A172 (cell line): ENCODE measurements at regions not wholly inside any gene's neighbourhood (a gene's known extent, or its start where the extent isn't known, plus 50 kb on each side); places are given as distances from the start of the nearest gene placed in this dataset.
"Not testable (repeated sequence)": the region's sequence is repeated elsewhere in the genome, so short reads cannot be mapped to it uniquely, and the experiment has no call there.

Source experiments
- DNase-seq: peaks from one replicate; pipeline ENCODE4 v3.0.0-alpha.2; 2015; ENCODE audit warnings: low spot score

DNA sequence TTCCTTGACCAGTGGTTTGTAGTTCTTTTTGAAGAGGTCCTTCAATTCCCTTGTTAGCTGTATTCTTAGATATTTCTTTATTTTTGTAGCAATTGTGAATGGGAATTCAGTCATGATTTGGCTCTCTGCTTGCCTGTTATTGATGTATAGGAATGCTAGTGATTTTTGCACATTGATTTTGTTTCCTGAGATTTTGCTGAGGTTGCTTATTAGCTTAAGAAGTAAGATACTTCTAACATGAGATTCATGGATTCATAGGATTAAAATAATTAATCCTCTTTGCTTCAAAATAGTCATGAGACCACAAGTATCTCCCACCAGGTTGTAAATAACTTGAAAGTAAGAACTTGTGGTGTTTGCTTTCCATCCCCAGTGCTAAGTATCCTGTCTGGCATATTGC lies 308.9 kb downstream of the DTHD1 start:
- no peak for DNase-seq

DNA sequence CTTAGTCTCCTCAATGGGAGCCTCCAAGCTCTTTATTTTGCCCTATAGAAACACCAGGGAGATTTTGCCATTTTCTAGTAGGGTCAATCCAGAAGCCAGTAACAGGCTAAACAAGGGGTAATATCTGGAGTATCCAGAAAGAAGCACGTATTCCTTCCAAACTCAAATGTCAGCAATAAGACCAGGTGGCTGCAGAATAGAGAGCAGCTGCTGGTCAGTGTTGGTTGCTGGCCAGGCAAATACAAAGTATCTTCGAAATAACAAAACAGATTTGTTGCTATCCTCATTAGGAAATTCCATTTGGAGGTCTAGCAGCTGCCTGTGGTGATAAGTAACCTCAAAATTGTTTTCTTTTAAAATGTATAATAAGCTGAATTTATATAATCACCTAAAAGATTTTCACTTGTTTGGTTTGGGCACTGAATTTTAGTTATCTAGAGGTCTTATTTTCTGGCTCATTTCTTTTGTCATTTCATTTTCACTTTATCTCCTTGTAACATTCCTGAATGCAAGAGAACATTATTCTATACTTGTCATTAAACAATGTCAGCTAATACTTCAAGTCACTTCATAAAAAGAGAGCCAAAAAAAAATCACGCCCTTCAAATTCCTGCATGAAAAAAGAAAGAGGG lies 320.6 kb downstream of the DTHD1 start:
- peak; percentile 7 for DNase-seq

DNA sequence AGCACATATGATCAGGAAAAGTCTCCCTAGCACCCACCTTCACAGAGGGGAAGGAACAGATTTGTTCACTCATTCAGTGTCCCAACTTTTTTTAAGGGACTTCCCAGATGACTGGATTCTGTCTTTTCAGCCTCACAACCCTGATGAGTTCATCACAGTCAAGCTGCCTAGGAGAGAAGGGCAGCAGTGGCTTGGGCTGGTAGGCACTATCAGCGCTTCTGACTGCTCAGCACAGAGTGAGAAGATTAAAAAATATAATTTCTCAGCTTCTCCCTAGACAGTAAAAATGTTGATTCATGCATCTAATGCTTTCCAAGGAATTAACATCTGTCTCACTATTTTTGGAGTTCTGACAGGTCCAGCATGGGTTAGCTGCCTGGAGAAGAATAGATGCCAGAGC lies 328.2 kb downstream of the DTHD1 start:
- DNase-seq: no peak

DNA sequence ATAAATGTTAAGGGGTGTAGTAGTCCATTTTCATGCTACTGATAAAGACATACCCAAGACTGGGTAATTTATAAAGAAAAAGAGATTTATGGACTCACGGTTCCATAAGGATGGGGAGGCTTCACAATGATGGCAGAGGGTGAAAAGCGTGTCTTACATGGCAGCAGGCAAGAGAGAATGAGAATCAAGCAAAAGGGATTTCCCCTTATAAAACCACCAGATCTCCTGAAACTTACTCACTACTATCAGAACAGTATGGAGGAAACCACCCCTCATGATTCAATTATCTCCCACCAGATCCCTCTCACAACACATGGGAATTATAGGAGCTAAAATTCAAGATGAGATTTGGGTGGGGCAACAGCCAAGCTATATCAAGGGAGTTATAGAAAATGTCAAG lies 329.2 kb downstream of the DTHD1 start:
- no peak for DNase-seq

DNA sequence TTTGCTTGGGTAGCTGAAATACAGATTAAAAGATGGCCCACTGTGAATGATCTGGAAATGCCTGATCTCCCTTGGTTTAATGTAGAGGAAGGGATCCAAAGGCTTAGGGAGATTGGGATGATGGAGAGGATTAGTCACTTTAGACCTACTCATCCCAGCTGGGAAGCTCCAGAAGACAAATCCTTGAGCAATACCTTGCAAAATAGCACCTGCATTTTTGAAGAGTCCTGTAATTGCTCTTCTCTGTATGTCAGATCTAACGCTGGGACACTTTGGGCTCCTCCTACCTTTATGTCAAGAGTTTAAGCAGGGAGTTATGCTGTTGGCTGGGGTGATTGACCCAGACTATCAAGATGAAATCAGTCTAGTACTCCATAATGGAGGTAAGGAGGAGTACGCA lies 331.7 kb downstream of the DTHD1 start:
- not testable (repeated sequence) for DNase-seq

DNA sequence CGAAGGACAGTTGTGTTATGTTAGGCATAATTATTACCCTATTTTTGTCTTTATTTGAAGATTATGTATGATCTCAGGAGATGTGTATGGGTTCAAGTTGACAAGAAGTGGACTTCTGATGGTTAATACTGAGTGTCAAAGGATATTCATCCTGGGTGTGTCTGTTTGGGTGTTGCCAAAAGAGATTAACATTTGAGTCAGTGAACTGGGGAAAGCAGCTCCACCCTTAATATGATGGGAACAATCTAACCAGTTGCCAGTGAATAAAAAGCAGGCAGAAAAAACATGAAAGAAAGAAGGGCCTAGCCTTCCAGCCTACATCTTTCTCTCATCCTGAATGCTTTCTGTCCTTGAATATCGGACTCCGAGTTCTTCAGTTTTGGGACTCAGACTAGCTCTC lies 332.6 kb downstream of the DTHD1 start:
- no peak for DNase-seq

DNA sequence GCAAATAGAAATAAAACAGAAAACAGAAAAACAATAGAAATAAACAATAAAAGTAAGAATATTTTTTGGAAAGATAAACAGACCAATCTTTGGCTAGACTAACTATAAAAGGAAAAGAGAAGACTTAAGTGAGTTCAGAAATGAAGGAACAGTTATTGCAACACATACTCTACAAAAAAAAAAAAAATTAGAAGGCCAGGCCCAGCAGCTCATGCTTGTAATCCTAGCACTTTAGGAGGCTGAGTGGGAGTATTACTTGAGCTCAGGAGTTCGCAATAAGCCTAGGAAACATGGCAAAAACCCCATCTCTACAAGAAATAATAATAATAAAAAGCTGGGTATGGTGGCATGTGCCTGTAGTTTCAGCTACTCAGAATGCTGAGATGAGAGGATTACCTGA lies 336.7 kb downstream of the DTHD1 start:
- DNase-seq: no peak

DNA sequence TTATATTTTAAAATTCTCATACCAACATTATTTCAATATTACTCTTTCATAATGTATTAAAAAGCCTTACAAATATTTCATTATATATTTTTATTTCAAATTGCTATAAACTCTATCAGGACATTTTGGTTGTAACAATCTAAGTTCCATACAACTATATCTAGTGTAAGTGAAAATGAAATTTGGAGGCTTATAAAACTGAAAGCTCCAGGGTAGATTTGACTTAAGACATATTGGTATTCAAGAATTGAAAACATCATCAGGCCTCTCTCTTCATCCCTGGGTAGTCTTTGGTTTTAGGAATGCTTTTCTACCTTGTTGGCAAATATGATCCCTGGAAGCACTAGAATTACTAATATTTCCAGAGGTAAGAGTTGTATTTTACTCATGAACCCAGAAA lies 342.6 kb downstream of the DTHD1 start:
- no peak for DNase-seq

DNA sequence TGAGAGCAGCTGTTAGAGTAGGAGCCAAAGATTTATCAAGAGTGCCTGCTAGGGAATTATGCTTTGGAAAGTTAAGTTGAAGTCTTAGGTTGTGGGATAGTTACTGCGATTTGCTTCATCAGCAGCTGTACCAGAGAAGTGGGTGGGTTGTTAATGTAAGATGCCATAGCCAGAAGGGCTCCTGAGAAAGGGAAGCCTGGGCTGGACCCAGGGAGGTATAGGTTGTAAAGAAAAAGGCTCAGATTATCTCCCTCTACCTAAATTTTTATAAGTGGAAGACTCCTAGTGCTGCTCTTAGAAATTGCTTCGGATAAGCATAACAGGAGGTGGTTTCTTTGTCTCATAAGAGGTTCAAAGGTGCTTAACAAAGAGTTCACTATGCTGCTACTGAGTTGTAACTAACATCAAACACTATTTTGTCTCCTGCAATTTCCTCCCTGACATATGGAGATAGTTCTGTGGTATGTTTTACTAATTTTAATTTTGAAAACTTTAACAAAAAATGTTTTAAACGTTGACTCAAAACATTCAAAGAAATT lies 356.9 kb downstream of the DTHD1 start:
- DNase-seq: no peak

DNA sequence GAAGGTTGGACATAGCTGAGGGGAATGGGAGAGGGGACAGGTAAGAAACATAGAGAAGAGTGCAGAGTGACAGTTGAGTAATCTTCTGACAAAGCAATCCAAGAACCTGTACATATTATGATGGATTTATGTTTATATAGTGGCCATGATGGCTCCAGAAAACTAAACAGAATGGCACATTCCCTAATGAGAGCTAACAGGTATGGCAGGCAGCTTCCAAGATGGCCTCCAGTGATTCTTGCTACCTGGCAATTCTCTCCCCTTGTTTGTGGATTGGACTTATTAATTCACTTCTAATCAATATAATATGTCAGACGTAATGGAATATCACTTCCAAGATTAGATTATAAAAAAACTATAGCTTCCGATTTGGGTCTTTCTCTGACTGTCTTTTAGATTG lies 359.5 kb downstream of the DTHD1 start:
- no peak for DNase-seq

DNA sequence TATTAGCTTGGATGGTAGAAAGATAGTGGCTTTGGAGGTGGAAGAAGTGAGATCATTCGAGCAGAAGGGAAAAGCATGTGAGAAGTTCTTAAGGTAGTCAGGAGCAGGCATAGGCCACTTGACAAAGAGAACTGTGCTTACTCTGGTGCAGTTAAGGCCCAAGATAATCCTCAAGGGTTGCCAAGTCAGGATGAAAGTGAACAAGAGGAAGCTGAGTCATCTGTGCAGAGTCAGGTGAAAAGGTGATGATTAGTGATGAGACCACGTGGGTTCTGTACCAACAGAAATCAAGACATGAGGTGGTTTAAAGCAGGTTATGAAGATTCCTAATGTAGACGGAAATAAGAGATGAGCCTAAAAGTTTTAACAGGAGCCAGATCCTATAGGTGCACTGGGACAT lies 369.8 kb downstream of the DTHD1 start:
- peak; percentile 31 for DNase-seq

DNA sequence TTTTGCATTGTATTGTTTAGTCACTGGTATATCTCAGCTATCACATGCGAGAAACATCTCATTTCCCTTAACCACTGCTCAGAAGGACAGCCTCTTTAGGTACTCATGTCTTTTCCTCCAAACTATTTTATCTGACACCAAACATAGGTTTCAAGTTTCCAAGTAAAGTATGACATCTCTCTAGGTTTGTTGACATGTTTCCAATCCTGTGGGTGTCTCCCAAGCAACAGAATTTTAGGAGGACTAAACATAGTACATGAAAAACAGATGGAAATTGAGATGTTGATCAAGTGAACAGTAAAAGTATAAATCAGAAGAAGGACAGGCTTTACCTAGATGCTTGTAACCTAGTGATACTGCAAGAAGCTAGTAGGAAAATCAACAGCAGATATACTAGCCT lies 371.4 kb downstream of the DTHD1 start:
- no peak for DNase-seq

DNA sequence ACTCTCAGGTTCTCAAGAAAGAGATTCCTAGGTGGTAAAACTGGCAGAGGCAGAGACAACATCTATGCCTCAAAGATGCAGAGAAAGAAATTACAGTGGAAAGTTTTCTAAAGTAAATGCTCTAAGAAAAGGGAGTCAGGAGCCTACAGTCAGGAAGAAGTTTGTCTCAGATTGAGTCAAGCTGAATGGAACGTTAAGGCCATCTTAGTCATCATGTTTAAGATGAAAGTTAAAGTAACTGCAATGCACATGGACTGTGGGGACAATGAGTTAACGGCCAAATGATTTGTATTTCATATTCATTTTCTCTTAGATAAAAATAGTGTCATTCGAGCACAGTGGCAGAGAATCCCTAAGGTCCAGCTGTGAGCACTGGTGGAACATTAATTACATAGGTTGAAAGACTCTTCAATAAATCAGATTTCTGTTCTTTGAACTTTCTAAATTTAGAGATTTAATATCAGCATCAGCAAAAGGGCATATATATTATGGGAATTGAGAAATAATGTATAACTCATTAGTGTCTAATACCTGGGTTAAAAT lies 384.6 kb downstream of the DTHD1 start:
- DNase-seq: no peak

DNA sequence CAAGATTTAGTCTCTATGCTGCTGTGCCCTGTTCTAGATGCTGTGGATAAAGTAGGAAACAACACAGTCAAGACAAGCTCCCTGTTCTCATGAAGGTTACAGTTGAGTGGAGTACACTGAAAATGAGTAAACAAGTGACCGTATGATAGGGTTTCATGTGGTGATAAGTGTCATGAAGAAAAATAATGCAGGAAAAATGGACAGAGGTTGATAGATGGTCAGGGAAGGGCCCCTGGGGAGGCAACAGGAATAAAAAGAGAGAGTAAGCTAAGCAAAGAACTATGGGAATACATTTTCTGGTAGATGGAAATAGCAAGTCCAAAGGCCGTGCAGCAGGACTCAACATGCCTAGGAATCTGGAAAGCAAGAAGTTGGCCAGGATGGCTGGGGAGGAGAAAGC lies 394.0 kb downstream of the DTHD1 start:
- no peak for DNase-seq

DNA sequence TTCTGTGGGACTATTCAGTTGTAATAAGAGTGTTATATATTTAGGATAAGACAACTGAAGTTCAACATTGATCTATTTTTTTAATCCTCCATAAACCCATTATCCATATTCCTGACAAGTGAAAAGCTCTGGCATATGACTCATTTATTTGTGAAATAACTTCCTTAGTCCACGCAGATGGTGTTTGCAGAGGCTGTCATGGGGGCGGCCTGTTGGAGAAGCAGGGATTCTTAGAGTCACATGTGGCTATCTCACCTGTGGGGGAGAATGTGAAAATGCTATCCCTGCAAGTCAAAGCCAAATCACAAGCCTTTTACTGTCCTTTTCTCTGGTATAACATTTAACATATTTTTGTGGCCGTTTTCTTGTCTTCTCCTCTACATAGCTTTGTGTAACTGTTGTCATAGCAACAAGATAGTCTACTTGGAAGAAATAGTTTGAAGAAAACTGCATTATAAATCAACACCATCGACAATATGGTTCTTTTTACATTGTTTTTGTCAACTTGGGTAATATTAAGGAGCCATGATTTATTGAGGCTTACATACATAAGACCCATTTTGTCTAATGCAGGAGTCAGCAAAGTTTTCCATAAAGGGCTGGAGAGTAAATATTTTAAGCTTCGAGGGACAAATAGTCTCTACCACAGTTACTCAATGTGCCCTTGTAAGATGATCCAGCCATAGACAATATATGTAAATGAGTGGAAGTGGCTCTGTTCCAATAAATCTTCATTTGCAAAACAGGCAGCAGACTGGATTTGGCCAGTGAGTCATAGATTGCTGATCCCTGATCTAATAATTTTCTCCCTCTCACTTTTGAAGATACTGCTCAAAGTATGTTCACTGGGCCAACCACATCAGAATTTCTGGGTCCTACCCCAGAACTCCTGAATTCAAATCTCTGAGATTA lies 395.0 kb downstream of the DTHD1 start:
- DNase-seq: peak; percentile 40

DNA sequence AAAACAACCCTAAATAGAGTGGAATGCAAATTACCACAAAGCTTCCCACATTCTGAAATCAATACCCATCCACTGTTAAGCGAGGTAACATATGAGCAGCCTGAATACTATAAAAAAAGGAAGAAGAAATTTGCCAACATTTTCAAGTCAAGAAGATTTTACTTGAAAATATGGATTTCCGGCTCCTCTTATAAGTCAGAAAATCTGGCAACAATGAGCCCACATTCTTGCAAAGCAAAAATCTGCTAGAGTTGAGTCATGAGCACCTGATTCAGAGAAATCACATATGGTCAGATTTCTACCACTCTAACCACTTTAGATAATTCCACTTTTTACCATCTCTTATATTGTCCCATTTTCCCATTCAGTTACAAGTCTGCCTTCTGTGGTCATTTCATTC lies 395.7 kb downstream of the DTHD1 start:
- DNase-seq: peak; percentile 33

DNA sequence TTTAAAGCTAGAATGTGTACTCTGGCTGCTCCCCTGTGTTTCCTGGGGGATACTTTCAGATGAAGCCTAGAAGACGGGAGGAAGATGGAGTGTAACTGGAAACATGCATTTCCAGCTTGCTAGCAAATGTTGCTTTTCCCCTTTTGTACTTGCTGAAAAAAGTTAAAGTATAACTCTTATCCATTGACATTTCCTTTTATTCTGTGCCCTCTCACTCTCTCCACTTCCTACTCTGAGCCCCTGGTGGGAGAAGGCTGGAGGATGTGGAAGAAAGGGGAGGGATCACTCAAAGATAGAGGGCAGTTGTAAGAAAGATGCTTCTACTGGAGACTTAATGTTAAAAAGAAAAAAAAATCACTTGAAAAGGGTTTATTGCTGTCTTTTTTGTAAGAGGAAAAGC lies 396.5 kb downstream of the DTHD1 start:
- DNase-seq: no peak

DNA sequence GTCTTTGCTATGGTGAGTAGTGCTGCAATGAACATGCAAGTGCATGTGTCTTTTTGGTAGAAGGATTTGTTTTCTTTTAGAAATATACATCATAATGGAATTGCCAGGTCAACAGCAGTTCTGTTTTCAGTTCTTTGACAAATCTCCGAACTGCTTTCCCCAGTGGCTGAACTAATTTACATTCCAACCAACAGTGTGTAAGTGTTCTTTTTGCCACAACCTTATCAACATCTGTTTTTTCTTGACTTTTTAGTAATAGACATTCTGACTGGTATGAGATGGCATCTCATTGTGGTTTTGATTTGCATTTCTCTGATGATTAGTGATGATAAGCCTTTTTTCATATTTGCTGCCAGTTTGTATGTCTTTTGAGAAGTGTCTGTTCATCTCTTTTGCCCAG lies 406.3 kb downstream of the DTHD1 start:
- DNase-seq: peak; percentile 22

DNA sequence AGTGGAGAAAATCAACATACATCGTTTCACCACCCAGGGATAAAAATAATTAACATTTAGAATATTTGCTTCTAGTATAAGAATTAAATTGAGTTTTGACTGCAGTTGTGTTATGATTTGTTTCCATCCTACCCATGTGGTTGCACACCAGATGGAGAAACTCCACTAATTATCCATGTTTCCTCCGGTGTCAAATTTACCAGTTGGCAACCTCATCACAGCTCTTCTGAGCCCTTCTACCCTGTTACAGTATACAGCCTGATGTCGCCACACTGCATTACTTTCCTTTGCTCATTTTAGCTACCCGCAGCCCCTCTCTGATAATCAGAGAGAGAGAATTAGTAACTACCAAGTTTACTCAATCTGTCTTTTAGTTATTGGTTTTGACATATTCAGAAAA lies 411.2 kb downstream of the DTHD1 start:
- no peak for DNase-seq

DNA sequence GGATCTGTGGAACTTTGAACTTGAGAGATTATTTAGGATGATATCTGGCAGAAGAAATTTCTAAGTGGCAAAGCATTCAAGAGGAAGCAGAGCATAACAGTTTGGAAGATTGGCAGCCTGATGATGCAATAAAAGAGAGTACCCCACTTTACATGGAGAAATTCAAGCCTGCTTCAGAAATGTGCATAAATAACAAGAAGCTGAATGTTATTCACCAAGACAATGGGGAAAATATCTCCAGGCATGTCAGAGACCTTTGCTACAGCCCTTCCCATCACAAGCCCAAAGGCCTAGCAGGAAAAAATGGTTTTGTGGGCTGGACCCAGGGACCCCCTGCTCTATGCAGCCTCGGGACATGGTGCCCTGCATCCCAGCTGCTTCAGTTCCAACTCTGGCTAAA lies 420.8 kb downstream of the DTHD1 start:
- DNase-seq: no peak

DNA sequence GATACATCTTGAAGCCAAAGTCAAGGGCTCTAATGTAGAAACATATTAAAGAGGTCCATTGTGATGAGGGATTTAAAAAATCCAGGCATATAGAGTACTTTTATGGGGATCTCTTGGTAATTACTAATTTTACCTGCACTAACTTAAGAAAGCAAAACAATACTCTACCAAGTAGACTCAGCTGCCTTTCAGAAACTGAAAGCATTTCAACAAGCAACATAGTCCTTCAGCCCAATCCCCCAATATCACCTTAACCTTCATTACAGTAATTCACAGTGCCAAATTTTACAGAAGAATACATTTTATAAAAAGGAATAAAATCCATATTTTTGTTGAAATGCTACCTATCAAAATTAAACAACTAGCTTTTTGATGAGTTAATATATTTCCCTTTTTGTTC lies 422.9 kb downstream of the DTHD1 start:
- DNase-seq: no peak

DNA sequence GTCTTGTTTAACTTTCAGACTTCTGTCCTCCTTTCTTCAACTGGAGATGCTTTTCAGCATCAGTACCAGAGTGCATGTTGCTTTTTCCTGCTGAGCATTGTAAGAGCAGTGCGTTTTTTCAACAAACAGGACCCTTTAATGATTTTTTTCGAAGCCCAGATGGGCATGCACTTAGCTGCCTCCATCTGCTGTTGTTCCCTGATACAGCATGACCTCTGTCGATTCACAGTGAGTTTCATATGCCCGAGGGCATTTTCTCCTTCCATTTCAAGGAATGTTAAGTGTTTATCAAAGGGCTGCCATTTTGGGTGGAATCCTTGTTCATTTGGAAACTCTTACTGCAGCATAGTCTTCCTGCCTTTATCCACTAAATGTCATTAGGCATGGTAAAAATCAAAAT lies 428.6 kb downstream of the DTHD1 start:
- DNase-seq: no peak

DNA sequence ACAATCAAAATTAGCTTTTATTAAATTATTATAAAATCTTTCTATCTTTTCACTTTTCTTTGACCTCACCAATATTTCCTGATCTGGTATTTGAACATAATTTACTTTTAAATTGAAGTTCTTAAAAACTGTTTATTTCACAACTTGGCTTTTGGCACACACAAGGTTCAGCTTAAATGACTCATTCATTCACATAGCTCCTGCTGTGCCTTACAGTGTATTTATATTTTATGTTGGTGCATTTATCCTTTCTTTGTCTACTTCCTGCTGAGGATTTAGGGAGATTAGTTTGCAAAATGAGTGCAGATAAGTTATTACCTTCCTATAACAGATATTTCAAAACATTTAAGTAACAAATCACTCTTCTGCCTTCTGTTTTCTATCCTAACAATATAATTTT lies 430.6 kb downstream of the DTHD1 start:
- peak; percentile 25 for DNase-seq
